ENCODE measurements at regions not wholly inside any gene's neighbourhood (a gene's known extent, or its start where the extent isn't known, plus 50 kb on each side); places are given as distances from the start of the nearest gene placed in this dataset.

GRCh38 chr3:194865061-194865460 lies 179.4 kb downstream of the FAM43A start:
- H2AFZ ChIP-seq (ENCODE audit: insufficient read depth, low read length, poor library complexity): no peak overlapping the region
- DNase-seq: no peak
- H3K4ac ChIP-seq (ENCODE audit: low read depth, low read length): no peak overlapping the region
- no peaks in the 10 kb centered on the region for H3K79me1 ChIP-seq (ENCODE audit: low read length)
- H3K9ac ChIP-seq (ENCODE audit: low read length): no peak overlapping the region
- no peaks in the 10 kb centered on the region for H3K4me1 ChIP-seq (ENCODE audit: control insufficient read depth in 1 of 2, insufficient read depth in 2 of 2, low read length in 2 of 2)
- no peak overlapping the region for H2BK12ac ChIP-seq (ENCODE audit: low read length)
- no peak overlapping the region for H3K27ac ChIP-seq (ENCODE audit: low read depth, low read length)
- H4K8ac ChIP-seq (ENCODE audit: low read depth, low read length): no peak overlapping the region
- H3K14ac ChIP-seq (ENCODE audit: low read length): no peak overlapping the region
- H3K23ac ChIP-seq (ENCODE audit: low read length): no peak overlapping the region
- no peak overlapping the region for H3K18ac ChIP-seq (ENCODE audit: low read length)
- H2AK5ac ChIP-seq (ENCODE audit: low read length): no peak overlapping the region
- no peaks in the 10 kb centered on the region for H3K79me2 ChIP-seq (ENCODE audit: control insufficient read depth, insufficient read depth, low read length, poor library complexity)
- 100% methylated on average over 1 of the region's 3 CpGs for WGBS (ENCODE audit: extremely low coverage, insufficient coverage, insufficient read length)
- no peak overlapping the region for H4K91ac ChIP-seq (ENCODE audit: low read depth, low read length)
- H3K27me3 ChIP-seq (ENCODE audit: insufficient read depth, low read length): no peaks in the 10 kb centered on the region
- no peak overlapping the region for H3K4me3 ChIP-seq (ENCODE audit: low read depth, low read length)
- H3K9me3 ChIP-seq (ENCODE audit: insufficient read depth, low read depth, low read length): peaks cover 4% of the 10 kb centered on the region
- no peaks in the 10 kb centered on the region for H3K36me3 ChIP-seq (ENCODE audit: control insufficient read depth in 1 of 2, insufficient read depth in 2 of 2, low read length in 2 of 2)
- no peak overlapping the region for H3K4me2 ChIP-seq (ENCODE audit: low read length)
- H4K12ac ChIP-seq (ENCODE audit: low read depth, low read length): no peak overlapping the region
- no peak overlapping the region for H2BK5ac ChIP-seq (ENCODE audit: low read depth, low read length, poor library complexity)
- no peak overlapping the region for H2BK120ac ChIP-seq (ENCODE audit: insufficient read depth, low read length, poor library complexity)

GRCh38 chr3:194865615-194866014 lies 179.9 kb downstream of the FAM43A start:
- H3K4me3 ChIP-seq (ENCODE audit: low read depth, low read length): no peak overlapping the region
- H3K79me2 ChIP-seq (ENCODE audit: control insufficient read depth, insufficient read depth, low read length, poor library complexity): no peaks in the 10 kb centered on the region
- no peak overlapping the region for H3K14ac ChIP-seq (ENCODE audit: low read length)
- no peak overlapping the region for H3K18ac ChIP-seq (ENCODE audit: low read length)
- no CpG with 5 or more reads among the region's 2 CpGs for WGBS (ENCODE audit: extremely low coverage, insufficient coverage, insufficient read length)
- no peak overlapping the region for H4K8ac ChIP-seq (ENCODE audit: low read depth, low read length)
- H3K4ac ChIP-seq (ENCODE audit: low read depth, low read length): no peak overlapping the region
- H3K23ac ChIP-seq (ENCODE audit: low read length): no peak overlapping the region
- no peak overlapping the region for H2BK5ac ChIP-seq (ENCODE audit: low read depth, low read length, poor library complexity)
- H4K91ac ChIP-seq (ENCODE audit: low read depth, low read length): no peak overlapping the region
- H3K9ac ChIP-seq (ENCODE audit: low read length): no peak overlapping the region
- no peaks in the 10 kb centered on the region for H3K79me1 ChIP-seq (ENCODE audit: low read length)
- no peaks in the 10 kb centered on the region for H3K4me1 ChIP-seq (ENCODE audit: control insufficient read depth in 1 of 2, insufficient read depth in 2 of 2, low read length in 2 of 2)
- no peak overlapping the region for H2BK12ac ChIP-seq (ENCODE audit: low read length)
- DNase-seq: no peak
- H3K27me3 ChIP-seq (ENCODE audit: insufficient read depth, low read length): no peaks in the 10 kb centered on the region
- H3K27ac ChIP-seq (ENCODE audit: low read depth, low read length): no peak overlapping the region
- no peak overlapping the region for H4K12ac ChIP-seq (ENCODE audit: low read depth, low read length)
- H3K4me2 ChIP-seq (ENCODE audit: low read length): no peak overlapping the region
- H3K9me3 ChIP-seq (ENCODE audit: insufficient read depth, low read depth, low read length): peaks cover 4% of the 10 kb centered on the region
- H2AFZ ChIP-seq (ENCODE audit: insufficient read depth, low read length, poor library complexity): no peak overlapping the region
- H3K36me3 ChIP-seq (ENCODE audit: control insufficient read depth in 1 of 2, insufficient read depth in 2 of 2, low read length in 2 of 2): no peaks in the 10 kb centered on the region
- H2AK5ac ChIP-seq (ENCODE audit: low read length): no peak overlapping the region
- no peak overlapping the region for H2BK120ac ChIP-seq (ENCODE audit: insufficient read depth, low read length, poor library complexity)

- no CpG with 5 or more reads among the region's 4 CpGs for WGBS (ENCODE audit: extremely low coverage, insufficient coverage, insufficient read length)
- H3K14ac ChIP-seq (ENCODE audit: low read length): no peak overlapping the region
- no peak for DNase-seq
- H4K8ac ChIP-seq (ENCODE audit: low read depth, low read length): no peak overlapping the region
- H3K4me3 ChIP-seq (ENCODE audit: low read depth, low read length): no peak overlapping the region
- no peak overlapping the region for H4K91ac ChIP-seq (ENCODE audit: low read depth, low read length)
- no peak overlapping the region for H2BK5ac ChIP-seq (ENCODE audit: low read depth, low read length, poor library complexity)
- H3K4me2 ChIP-seq (ENCODE audit: low read length): no peak overlapping the region
- no peak overlapping the region for H2AFZ ChIP-seq (ENCODE audit: insufficient read depth, low read length, poor library complexity)
- no peak overlapping the region for H3K23ac ChIP-seq (ENCODE audit: low read length)
- no peak overlapping the region for H3K9ac ChIP-seq (ENCODE audit: low read length)
- no peak overlapping the region for H2BK12ac ChIP-seq (ENCODE audit: low read length)
- peaks cover 4% of the 10 kb centered on the region for H3K9me3 ChIP-seq (ENCODE audit: insufficient read depth, low read depth, low read length)
- H3K4me1 ChIP-seq (ENCODE audit: control insufficient read depth in 1 of 2, insufficient read depth in 2 of 2, low read length in 2 of 2): peaks cover 0 to 2% of the 10 kb centered on the region in 2 experiments
- H2AK5ac ChIP-seq (ENCODE audit: low read length): no peak overlapping the region
- H3K27ac ChIP-seq (ENCODE audit: low read depth, low read length): no peak overlapping the region
- no peaks in the 10 kb centered on the region for H3K79me1 ChIP-seq (ENCODE audit: low read length)
- H4K12ac ChIP-seq (ENCODE audit: low read depth, low read length): no peak overlapping the region
- H3K4ac ChIP-seq (ENCODE audit: low read depth, low read length): no peak overlapping the region
- no peaks in the 10 kb centered on the region for H3K79me2 ChIP-seq (ENCODE audit: control insufficient read depth, insufficient read depth, low read length, poor library complexity)
- H3K27me3 ChIP-seq (ENCODE audit: insufficient read depth, low read length): no peaks in the 10 kb centered on the region
- H3K36me3 ChIP-seq (ENCODE audit: control insufficient read depth in 1 of 2, insufficient read depth in 2 of 2, low read length in 2 of 2): no peaks in the 10 kb centered on the region
- H2BK120ac ChIP-seq (ENCODE audit: insufficient read depth, low read length, poor library complexity): no peak overlapping the region
- H3K18ac ChIP-seq (ENCODE audit: low read length): no peak overlapping the region
Observed at GRCh38 chr3:194866236-194866635, 180.6 kb downstream of the FAM43A start.

DNA sequence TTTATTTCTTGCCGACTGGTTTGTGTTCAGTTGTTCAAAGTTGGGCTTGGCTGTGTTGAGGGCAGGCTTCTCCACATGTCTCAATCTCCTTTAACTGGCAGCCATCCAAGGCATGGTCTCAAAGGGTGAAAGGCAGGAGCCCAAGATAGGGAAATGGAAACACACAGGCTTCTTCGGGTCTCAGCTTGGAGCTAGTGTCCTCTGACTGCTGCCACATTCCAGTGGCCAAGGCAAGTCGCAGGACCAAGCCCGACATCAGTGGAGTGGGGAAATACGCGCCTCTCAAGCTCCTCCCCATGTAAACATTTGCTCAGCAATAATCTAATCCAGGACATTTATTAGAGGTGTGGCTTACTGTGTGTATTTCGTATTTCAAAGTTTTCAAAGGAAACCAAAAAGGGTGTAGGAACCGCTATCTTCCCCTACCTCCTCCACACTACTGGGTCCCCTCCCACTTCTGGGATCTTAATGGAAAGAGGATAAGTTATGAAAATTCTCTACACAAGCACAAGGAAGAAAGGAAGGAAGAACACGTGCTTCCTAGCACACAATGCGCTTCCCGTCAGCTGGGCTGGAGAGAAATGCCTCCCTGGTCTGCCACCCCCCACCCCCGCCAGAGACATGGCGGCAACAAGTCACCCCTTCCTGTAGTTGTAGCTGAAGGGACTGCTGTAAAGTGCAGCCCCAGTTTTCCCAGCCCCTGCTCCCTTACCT lies 181.7 kb downstream of the FAM43A start:
- Histone ChIP-seq H2BK120ac (ENCODE audit: insufficient read depth, low read length, poor library complexity) (no peak overlapping the region), H3K4me2 (ENCODE audit: low read length) (no peak overlapping the region), H2BK12ac (ENCODE audit: low read length) (no peak overlapping the region), H3K27ac (ENCODE audit: low read depth, low read length) (no peak overlapping the region), H3K4ac (ENCODE audit: low read depth, low read length) (no peak overlapping the region), H3K79me2 (ENCODE audit: control insufficient read depth, insufficient read depth, low read length, poor library complexity) (no peaks in the 10 kb centered on the region), H4K12ac (ENCODE audit: low read depth, low read length) (no peak overlapping the region), H2AK5ac (ENCODE audit: low read length) (no peak overlapping the region), H3K9me3 (ENCODE audit: insufficient read depth, low read depth, low read length) (peaks cover 8% of the 10 kb centered on the region), H4K8ac (ENCODE audit: low read depth, low read length) (no peak overlapping the region), H3K4me3 (ENCODE audit: low read depth, low read length) (no peak overlapping the region), H3K79me1 (ENCODE audit: low read length) (peaks cover 6% of the 10 kb centered on the region), H3K4me1 (ENCODE audit: control insufficient read depth in 1 of 2, insufficient read depth in 2 of 2, low read length in 2 of 2) (peaks cover 7 to 8% of the 10 kb centered on the region in 2 experiments), H3K36me3 (ENCODE audit: control insufficient read depth in 1 of 2, insufficient read depth in 2 of 2, low read length in 2 of 2) (no peaks in the 10 kb centered on the region), H3K18ac (ENCODE audit: low read length) (no peak overlapping the region), H4K91ac (ENCODE audit: low read depth, low read length) (no peak overlapping the region), H3K23ac (ENCODE audit: low read length) (no peak overlapping the region), H2BK5ac (ENCODE audit: low read depth, low read length, poor library complexity) (no peak overlapping the region), H3K9ac (ENCODE audit: low read length) (no peak overlapping the region), H3K27me3 (ENCODE audit: insufficient read depth, low read length) (no peaks in the 10 kb centered on the region), H3K14ac (ENCODE audit: low read length) (no peak overlapping the region), H2AFZ (ENCODE audit: insufficient read depth, low read length, poor library complexity) (no peak overlapping the region)
- no peak for DNase-seq
- WGBS (ENCODE audit: extremely low coverage, insufficient coverage, insufficient read length): no CpG with 5 or more reads among the region's 13 CpGs
